T-helper 1 cell treated with Interleukin-12 subunit alpha and Interleukin-12 subunit beta and Interleukin-4 antibody, amounts not matched to agents 30 μg/mL and 1 μg/mL, for 36 hours (primary cell): ENCODE measurements at regions not wholly inside any gene's neighbourhood (a gene's known extent, or its start where the extent isn't known, plus 50 kb on each side); places are given as distances from the start of the nearest gene placed in this dataset.

Experiments used
- H3K27ac Mint-ChIP-seq: one replicate; pipeline ENCODE4 v1.8.0; 2021; ENCODE audit warnings: mild to moderate bottlenecking, mixed read lengths
- H3K27me3 Mint-ChIP-seq: one replicate; pipeline ENCODE4 v1.8.0; 2021; ENCODE audit warnings: low read depth, mixed read lengths
- H3K36me3 Mint-ChIP-seq: one replicate; pipeline ENCODE4 v1.8.0; 2021; ENCODE audit warnings: low read depth, mixed read lengths
- H3K4me1 Mint-ChIP-seq: one replicate; pipeline ENCODE4 v1.8.0; 2021; ENCODE audit warnings: low read depth, mixed read lengths
- H3K4me3 Mint-ChIP-seq: one replicate; pipeline ENCODE4 v1.8.0; 2021; ENCODE audit warnings: mild to moderate bottlenecking, moderate library complexity, mixed read lengths
- H3K9me3 Mint-ChIP-seq: one replicate; pipeline ENCODE4 v1.8.0; 2021; ENCODE audit warnings: mixed read lengths

- peaks cover 9% of the 10 kb centered on the region for H3K27me3 Mint-ChIP-seq
- H3K27ac Mint-ChIP-seq = no peak overlapping the region
- H3K4me1 Mint-ChIP-seq = no peaks in the 10 kb centered on the region
- no peak overlapping the region for H3K4me3 Mint-ChIP-seq
- no peaks in the 10 kb centered on the region for H3K36me3 Mint-ChIP-seq
- no peaks in the 10 kb centered on the region for H3K9me3 Mint-ChIP-seq
Observed at GRCh38 chr9:99347568-99347967, 125.5 kb downstream of the SEC61B start.

- H3K9me3 Mint-ChIP-seq = no peaks in the 10 kb centered on the region
- no peak overlapping the region for H3K27ac Mint-ChIP-seq
- peaks cover 9% of the 10 kb centered on the region for H3K27me3 Mint-ChIP-seq
- H3K4me3 Mint-ChIP-seq = no peak overlapping the region
- H3K36me3 Mint-ChIP-seq = no peaks in the 10 kb centered on the region
- no peaks in the 10 kb centered on the region for H3K4me1 Mint-ChIP-seq
Observed at GRCh38 chr9:99348289-99348688, 126.2 kb downstream of the SEC61B start.

GRCh38 chr9:99349870-99350269 lies 127.8 kb downstream of the SEC61B start:
- Mint-ChIP-seq H3K27ac (no peak overlapping the region), H3K4me1 (no peaks in the 10 kb centered on the region), H3K9me3 (no peaks in the 10 kb centered on the region), H3K27me3 (peaks cover 6% of the 10 kb centered on the region), H3K4me3 (no peak overlapping the region), H3K36me3 (no peaks in the 10 kb centered on the region)

GRCh38 chr9:99350461-99350860 lies 128.4 kb downstream of the SEC61B start:
- Mint-ChIP-seq H3K27me3 (peaks cover 6% of the 10 kb centered on the region), H3K27ac (no peak overlapping the region), H3K4me1 (no peaks in the 10 kb centered on the region), H3K4me3 (no peak overlapping the region), H3K9me3 (no peaks in the 10 kb centered on the region), H3K36me3 (no peaks in the 10 kb centered on the region)

GRCh38 chr9:99351647-99352046 lies 129.6 kb downstream of the SEC61B start:
- H3K4me3 Mint-ChIP-seq = no peak overlapping the region

GRCh38 chr9:99352826-99353225 lies 130.7 kb downstream of the SEC61B start:
- no peaks in the 10 kb centered on the region for H3K4me1 Mint-ChIP-seq
- no peak overlapping the region for H3K4me3 Mint-ChIP-seq
- H3K27ac Mint-ChIP-seq = no peak overlapping the region
- H3K9me3 Mint-ChIP-seq = no peaks in the 10 kb centered on the region
- no peaks in the 10 kb centered on the region for H3K36me3 Mint-ChIP-seq
- H3K27me3 Mint-ChIP-seq = peaks cover 5% of the 10 kb centered on the region

More at GRCh38 chr9:99351647-99352046, 129.6 kb downstream of the SEC61B start:
- H3K4me1 Mint-ChIP-seq = no peaks in the 10 kb centered on the region
- H3K9me3 Mint-ChIP-seq = no peaks in the 10 kb centered on the region
- H3K27me3 Mint-ChIP-seq = peaks cover 9% of the 10 kb centered on the region
- H3K27ac Mint-ChIP-seq = no peak overlapping the region
- no peaks in the 10 kb centered on the region for H3K36me3 Mint-ChIP-seq

GRCh38 chr9:99353408-99353807 lies 131.3 kb downstream of the SEC61B start:
- H3K27ac Mint-ChIP-seq = no peak overlapping the region
- peaks cover 7% of the 10 kb centered on the region for H3K27me3 Mint-ChIP-seq
- H3K4me3 Mint-ChIP-seq = no peak overlapping the region
- no peaks in the 10 kb centered on the region for H3K4me1 Mint-ChIP-seq
- no peaks in the 10 kb centered on the region for H3K36me3 Mint-ChIP-seq
- no peaks in the 10 kb centered on the region for H3K9me3 Mint-ChIP-seq

GRCh38 chr9:99354104-99354503 lies 132.0 kb downstream of the SEC61B start:
- no peaks in the 10 kb centered on the region for H3K9me3 Mint-ChIP-seq
- no peak overlapping the region for H3K4me3 Mint-ChIP-seq
- H3K27ac Mint-ChIP-seq = no peak overlapping the region
- no peaks in the 10 kb centered on the region for H3K4me1 Mint-ChIP-seq
- peaks cover 9% of the 10 kb centered on the region for H3K27me3 Mint-ChIP-seq
- H3K36me3 Mint-ChIP-seq = no peaks in the 10 kb centered on the region

- no peaks in the 10 kb centered on the region for H3K4me1 Mint-ChIP-seq
- no peaks in the 10 kb centered on the region for H3K9me3 Mint-ChIP-seq
- no peak overlapping the region for H3K27ac Mint-ChIP-seq
- H3K36me3 Mint-ChIP-seq = no peaks in the 10 kb centered on the region
- H3K27me3 Mint-ChIP-seq = peaks cover 27% of the 10 kb centered on the region
- H3K4me3 Mint-ChIP-seq = no peak overlapping the region
Observed at GRCh38 chr9:99356512-99356971, 134.5 kb downstream of the SEC61B start.

- Mint-ChIP-seq H3K36me3 (no peaks in the 10 kb centered on the region), H3K27me3 (peaks cover 36% of the 10 kb centered on the region), H3K27ac (no peak overlapping the region), H3K4me3 (no peak overlapping the region), H3K4me1 (no peaks in the 10 kb centered on the region), H3K9me3 (no peaks in the 10 kb centered on the region)
Observed at GRCh38 chr9:99357575-99357974, 135.5 kb downstream of the SEC61B start.

GRCh38 chr9:99358668-99359067 lies 136.6 kb downstream of the SEC61B start:
- Mint-ChIP-seq H3K4me1 (peaks cover 7% of the 10 kb centered on the region), H3K36me3 (no peaks in the 10 kb centered on the region), H3K27ac (no peak overlapping the region), H3K27me3 (peaks cover 38% of the 10 kb centered on the region), H3K9me3 (no peaks in the 10 kb centered on the region), H3K4me3 (no peak overlapping the region)

- H3K4me3 Mint-ChIP-seq = no peak overlapping the region
- H3K27ac Mint-ChIP-seq = no peak overlapping the region
- H3K4me1 Mint-ChIP-seq = peaks cover 7% of the 10 kb centered on the region
- H3K9me3 Mint-ChIP-seq = no peaks in the 10 kb centered on the region
- no peaks in the 10 kb centered on the region for H3K36me3 Mint-ChIP-seq
- H3K27me3 Mint-ChIP-seq = peaks cover 38% of the 10 kb centered on the region
Observed at GRCh38 chr9:99359336-99359735, 137.3 kb downstream of the SEC61B start.

GRCh38 chr9:99360026-99360425 lies 137.9 kb downstream of the SEC61B start:
- H3K27me3 Mint-ChIP-seq = peaks cover 38% of the 10 kb centered on the region
- H3K9me3 Mint-ChIP-seq = no peaks in the 10 kb centered on the region
- no peaks in the 10 kb centered on the region for H3K36me3 Mint-ChIP-seq
- peaks cover 7% of the 10 kb centered on the region for H3K4me1 Mint-ChIP-seq
- H3K27ac Mint-ChIP-seq = no peak overlapping the region
- no peak overlapping the region for H3K4me3 Mint-ChIP-seq

- Mint-ChIP-seq H3K9me3 (no peaks in the 10 kb centered on the region), H3K27ac (no peak overlapping the region), H3K4me1 (peaks cover 7% of the 10 kb centered on the region), H3K27me3 (peaks cover 33% of the 10 kb centered on the region), H3K4me3 (no peak overlapping the region), H3K36me3 (no peaks in the 10 kb centered on the region)
Observed at GRCh38 chr9:99361817-99362216, 139.7 kb downstream of the SEC61B start.

GRCh38 chr9:99362321-99362720 lies 140.2 kb downstream of the SEC61B start:
- no peak overlapping the region for H3K27ac Mint-ChIP-seq
- no peaks in the 10 kb centered on the region for H3K9me3 Mint-ChIP-seq
- peaks cover 33% of the 10 kb centered on the region for H3K27me3 Mint-ChIP-seq
- no peak overlapping the region for H3K4me3 Mint-ChIP-seq
- peaks cover 10% of the 10 kb centered on the region for H3K4me1 Mint-ChIP-seq
- no peaks in the 10 kb centered on the region for H3K36me3 Mint-ChIP-seq

GRCh38 chr9:99363509-99363908 lies 141.4 kb downstream of the SEC61B start:
- Mint-ChIP-seq H3K4me1 (peaks cover 15% of the 10 kb centered on the region), H3K36me3 (no peaks in the 10 kb centered on the region), H3K4me3 (no peak overlapping the region), H3K27ac (no peak overlapping the region), H3K27me3 (peaks cover 35% of the 10 kb centered on the region), H3K9me3 (no peaks in the 10 kb centered on the region)
